GM10266 (cell line): ENCODE measurements at regions not wholly inside any gene's neighbourhood (a gene's known extent, or its start where the extent isn't known, plus 50 kb on each side); places are given as distances from the start of the nearest gene placed in this dataset.

Experiments used
- DNase-seq: peaks from one replicate; pipeline ENCODE4 v3.0.0; 2012; ENCODE audit errors: extremely low spot score
- CTCF ChIP-seq: IDR thresholded peaks from 2 replicates; pipeline ENCODE4 v1.5.1; 2012; ENCODE audit warnings: mild to moderate bottlenecking, low read depth; ENCODE audit not compliant: control insufficient read depth, insufficient read depth; ENCODE audit errors: missing control alignments

DNA sequence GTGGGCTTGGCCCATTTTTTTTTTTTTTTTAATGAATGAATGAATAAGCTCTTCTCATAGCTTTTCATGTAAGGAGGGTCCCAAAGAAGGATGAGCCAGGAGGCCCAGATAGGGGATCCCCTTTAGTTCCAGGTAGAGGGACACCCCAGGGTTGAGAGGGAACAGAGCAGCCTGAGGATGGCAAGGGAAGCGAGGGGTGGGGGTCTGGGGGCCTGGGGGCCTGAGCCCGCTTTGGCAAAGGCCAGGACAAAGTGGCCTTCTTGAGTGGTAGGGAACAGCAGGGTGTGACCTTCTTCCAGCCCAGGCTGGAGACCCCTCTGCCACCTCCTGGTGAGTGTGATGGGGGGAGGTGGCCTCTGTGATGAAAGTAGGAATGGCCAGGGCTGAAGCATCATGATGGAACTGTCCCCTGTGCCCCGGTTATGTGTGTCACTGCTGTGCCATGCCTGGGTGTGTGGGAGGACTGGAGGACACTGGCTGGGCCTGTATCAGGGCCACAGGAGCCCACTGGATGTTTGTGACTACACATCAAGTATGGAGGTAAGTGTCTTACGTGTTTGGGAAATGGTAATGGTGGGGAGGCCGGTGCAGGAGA lies 263.5 kb upstream of the HDAC4 start:
- DNase-seq, result no peak
- no peak for TF ChIP-seq CTCF

GRCh38 chr2:239663364-239663924 lies 262.6 kb upstream of the HDAC4 start:
- no peak for TF ChIP-seq CTCF
- no peak for DNase-seq

- DNase-seq, result no peak
- no peak for TF ChIP-seq CTCF
Measured at GRCh38 chr2:239662413-239663120, 261.7 kb upstream of the HDAC4 start.

DNA sequence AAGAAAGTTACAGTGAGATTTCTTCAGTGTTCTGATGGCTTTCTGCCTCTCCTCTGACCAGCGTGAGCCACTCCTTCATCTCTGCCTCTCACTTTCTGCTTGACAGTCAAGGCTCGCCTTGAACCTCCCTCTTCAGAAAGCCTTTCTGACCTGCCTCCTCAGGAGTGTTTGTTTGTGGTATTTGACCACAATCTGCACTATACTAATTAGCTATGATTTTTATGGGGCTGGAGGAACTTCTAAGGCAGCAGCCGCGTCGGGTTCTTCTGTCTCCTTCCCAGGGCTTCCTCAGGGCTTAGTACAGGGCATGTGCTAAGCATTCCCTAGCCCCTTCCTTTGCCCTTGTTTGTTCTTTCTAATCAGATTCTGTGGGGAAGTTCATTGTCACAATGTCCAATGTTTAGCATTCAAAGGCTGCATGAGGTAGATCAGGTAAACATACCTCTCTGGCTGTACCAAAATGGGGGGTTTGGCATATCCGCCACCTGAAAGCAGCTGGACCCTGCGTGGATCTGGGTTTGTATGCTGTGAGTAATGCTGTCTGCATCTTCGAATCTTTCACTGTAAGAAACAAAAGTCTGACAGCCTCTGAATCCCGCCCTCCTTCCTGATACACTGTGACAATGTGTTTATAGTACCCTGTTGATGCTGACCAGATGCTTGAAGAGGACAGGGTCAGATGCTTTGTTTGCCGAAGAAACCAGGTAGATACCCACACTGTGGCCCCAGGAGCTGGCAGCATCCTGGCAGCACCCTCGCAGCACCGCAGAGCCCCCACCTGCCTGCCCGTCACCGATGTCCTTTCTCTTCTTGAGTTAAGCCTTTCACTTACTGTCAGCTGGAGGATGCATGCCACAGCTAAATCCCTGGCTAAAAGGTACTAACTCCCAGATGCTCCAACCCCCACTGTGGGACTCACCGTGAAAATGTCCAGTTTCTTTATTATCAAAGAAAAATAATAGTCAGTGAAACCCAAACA lies 260.8 kb upstream of the HDAC4 start:
- no peak for DNase-seq
- TF ChIP-seq CTCF, result no peak

DNA sequence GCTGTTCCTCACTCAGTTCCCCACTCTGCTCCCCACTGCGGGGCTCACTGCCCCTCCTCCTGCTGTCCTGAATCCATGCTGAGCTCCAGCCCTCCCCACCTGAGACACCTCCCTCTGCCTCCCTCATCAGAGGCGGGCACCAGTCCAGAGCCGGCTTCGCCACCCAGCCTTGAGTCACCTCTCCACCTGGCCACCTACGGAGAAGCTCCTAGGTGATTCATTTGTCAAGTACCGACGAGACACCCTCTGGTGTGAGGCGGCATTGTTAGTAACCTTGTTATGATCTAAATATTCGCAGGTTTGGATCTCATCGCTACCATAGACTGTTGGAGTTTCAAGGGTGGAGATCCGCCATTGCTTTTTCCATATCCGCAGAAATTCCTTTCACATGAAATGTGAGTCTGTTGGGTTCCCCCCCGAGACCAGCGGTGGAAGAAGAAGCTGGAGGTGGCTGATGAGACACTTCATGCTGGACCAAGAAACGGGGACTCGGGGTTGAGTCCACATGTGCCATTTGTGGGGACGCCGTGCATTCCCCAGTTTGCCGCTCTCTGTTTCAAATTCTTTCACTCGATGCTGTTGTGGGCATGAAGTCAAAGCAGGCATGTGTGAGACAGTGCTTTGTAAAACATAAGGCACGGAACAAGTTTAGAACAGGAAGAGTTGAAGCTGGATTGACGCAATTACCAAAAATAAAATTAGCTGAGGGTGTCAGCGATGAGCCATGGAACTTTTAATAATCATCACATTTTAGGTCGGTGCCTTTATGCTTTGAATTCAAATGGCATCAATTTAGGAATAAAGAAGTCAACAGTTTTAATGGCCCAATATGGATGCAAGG lies 259.8 kb upstream of the HDAC4 start:
- DNase-seq, result no peak
- no peak for TF ChIP-seq CTCF

GRCh38 chr2:239657992-239658391 lies 257.2 kb upstream of the HDAC4 start:
- no peak for TF ChIP-seq CTCF
- DNase-seq, result no peak
